WTC11 (cell line): ENCODE measurements at regions not wholly inside any gene's neighbourhood (a gene's known extent, or its start where the extent isn't known, plus 50 kb on each side); places are given as distances from the start of the nearest gene placed in this dataset.

Source experiments
- ATAC-seq: fragments of 200-7000 bp; cut with Tn5 transposase; 2 replicates; pipeline ENCODE4 v1.10.0; 2021; ENCODE audit warnings: mild to moderate bottlenecking, moderate library complexity
- CTCF ChIA-PET: fragments of 300-600 bp; sonication (Branson Sonifier 250); formaldehyde crosslinking; loops from one replicate; lab custom pipeline; 2021; ENCODE audit warnings: antibody characterized with exemption; lab: Charles Lee
- POLR2A ChIA-PET: fragments of 350-600 bp; sonication (Branson Sonifier 250); formaldehyde crosslinking; loops from one replicate; lab custom pipeline; 2021; ENCODE audit warnings: antibody characterized with exemption; lab: Charles Lee
- DNase-seq: peaks from one replicate; pipeline ENCODE4 v3.0.0; 2021; ENCODE audit warnings: low spot score
- H3K27ac Mint-ChIP-seq: 2 replicates; pipeline ENCODE4 v1.8.0; 2021; ENCODE audit warnings: mixed read lengths
- H3K27me3 Mint-ChIP-seq: 2 replicates; pipeline ENCODE4 v1.8.0; 2021; ENCODE audit warnings: low read depth, mild to moderate bottlenecking, moderate library complexity, mixed read lengths
- H3K36me3 Mint-ChIP-seq: 2 replicates; pipeline ENCODE4 v1.8.0; 2021; ENCODE audit warnings: mixed read lengths
- H3K4me1 Mint-ChIP-seq: 2 replicates; pipeline ENCODE4 v1.8.0; 2022; ENCODE audit warnings: mixed read lengths
- H3K4me3 Mint-ChIP-seq: 2 replicates; pipeline ENCODE4 v1.8.0; 2021; ENCODE audit warnings: mild to moderate bottlenecking, moderate library complexity, mixed read lengths
- H3K9me3 Mint-ChIP-seq: 2 replicates; pipeline ENCODE4 v1.8.0; 2021; ENCODE audit warnings: mixed read lengths
- CTCF ChIP-seq: fragments of 200-600 bp; IDR thresholded peaks from 2 replicates; pipeline ENCODE4 v1.8.0; 2022; ENCODE audit warnings: antibody characterized with exemption
- E2F4 ChIP-seq: sonication (generic); formaldehyde crosslinking; IDR thresholded peaks from 2 replicates; pipeline ENCODE4 v1.8.1; 2022; ENCODE audit warnings: low read depth, mild to moderate bottlenecking, moderate library complexity, missing genetic modification reagents, borderline replicate concordance
- E2F5 ChIP-seq: sonication (generic); formaldehyde crosslinking; IDR thresholded peaks from 2 replicates; pipeline ENCODE4 v1.8.1; 2022; ENCODE audit warnings: mild to moderate bottlenecking, moderate library complexity, missing genetic modification reagents
- EMX1 ChIP-seq: fragments of 250-450 bp; sonication (Bioruptor Pico); IDR thresholded peaks from 2 replicates; pipeline ENCODE4 v1.8.0; 2021; ENCODE audit warnings: mild to moderate bottlenecking
- GTF2I ChIP-seq: fragments of 250-450 bp; sonication (Bioruptor Pico); conservative IDR thresholded peaks from 2 replicates; pipeline ENCODE4 v1.4.0; 2021; ENCODE audit warnings: mild to moderate bottlenecking
- IRF1 ChIP-seq: sonication (generic); formaldehyde crosslinking; IDR thresholded peaks from 2 replicates; pipeline ENCODE4 v1.8.0; 2023; ENCODE audit warnings: missing genetic modification reagents
- MYBL2 ChIP-seq: sonication (generic); formaldehyde crosslinking; IDR thresholded peaks from 2 replicates; pipeline ENCODE4 v1.8.1; 2023; ENCODE audit warnings: mild to moderate bottlenecking, moderate library complexity, missing genetic modification reagents
- NFE2L1 ChIP-seq: sonication (generic); formaldehyde crosslinking; IDR thresholded peaks from 2 replicates; pipeline ENCODE4 v1.8.1; 2023; ENCODE audit warnings: missing genetic modification reagents
- PREB ChIP-seq: sonication (generic); formaldehyde crosslinking; IDR thresholded peaks from 2 replicates; pipeline ENCODE4 v1.8.1; 2022; ENCODE audit warnings: mild to moderate bottlenecking, missing genetic modification reagents, moderate library complexity, borderline replicate concordance
- ZNF263 ChIP-seq: sonication (generic); formaldehyde crosslinking; IDR thresholded peaks from 2 replicates; pipeline ENCODE4 v1.8.1; 2022; ENCODE audit warnings: low read depth, mild to moderate bottlenecking, moderate library complexity, missing genetic modification reagents
- ZNF281 ChIP-seq: sonication (generic); formaldehyde crosslinking; IDR thresholded peaks from 2 replicates; pipeline ENCODE4 v1.8.0; 2023; ENCODE audit warnings: mild to moderate bottlenecking, missing genetic modification reagents
- ZNF423 ChIP-seq: fragments of 250-450 bp; sonication (Bioruptor Pico); IDR thresholded peaks from 2 replicates; pipeline ENCODE4 v2.1.2; 2022; ENCODE audit warnings: mild to moderate bottlenecking, moderate library complexity
- ZNF532 ChIP-seq: fragments of 250-450 bp; sonication (Bioruptor Pico); IDR thresholded peaks from 2 replicates; pipeline ENCODE4 v1.9.0; 2021; ENCODE audit warnings: mild to moderate bottlenecking, borderline replicate concordance
- ZSCAN18 ChIP-seq: fragments of 250-450 bp; sonication (Bioruptor Pico); IDR thresholded peaks from 2 replicates; pipeline ENCODE4 v2.1.2; 2022; ENCODE audit warnings: mild to moderate bottlenecking, moderate library complexity

- H3K4me1 Mint-ChIP-seq = peaks cover 16% of the 10 kb centered on the region
- CTCF ChIA-PET = interaction anchor here (0.8 to 1.6 kb wide), 2 partner anchors 9 to 14 kb away, joined by 3 read pairs; no protein-coding TSS in a partner anchor
- no peaks in the 10 kb centered on the region for H3K27me3 Mint-ChIP-seq
- no peak for TF ChIP-seq E2F5
- TF ChIP-seq MYBL2 = no peak
- TF ChIP-seq E2F4 (CRISPR knock-in tag) = no peak
- TF ChIP-seq ZSCAN18 = no peak
- TF ChIP-seq ZNF532 (CRISPR knock-in tag) = no peak
- TF ChIP-seq EMX1 (CRISPR knock-in tag) = no peak
- TF ChIP-seq PREB = no peak
- no peak for TF ChIP-seq ZNF423 (CRISPR knock-in tag)
- no peak for TF ChIP-seq GTF2I (CRISPR knock-in tag)
- no peak for TF ChIP-seq IRF1 (CRISPR knock-in tag)
- no peak for TF ChIP-seq ZNF263 (CRISPR knock-in tag)
- POLR2A ChIA-PET = no interaction called here
- no peak overlapping the region for H3K27ac Mint-ChIP-seq
- no peak for DNase-seq
- no peaks in the 10 kb centered on the region for H3K9me3 Mint-ChIP-seq
- ATAC-seq = no peak
- H3K36me3 Mint-ChIP-seq = no peaks in the 10 kb centered on the region
- H3K4me3 Mint-ChIP-seq = no peak overlapping the region
These were observed 61.8 kb upstream of the ADA2 start for GRCh38 chr22:17281026-17281425.

GRCh38 chr22:17272511-17272991 lies 53.3 kb upstream of the ADA2 start:
- ATAC-seq = peak; percentile 83
- peak overlapping the region; percentile 98 for H3K27ac Mint-ChIP-seq

More at GRCh38 chr22:17272511-17272991, 53.3 kb upstream of the ADA2 start:
- peak; percentile 65 for DNase-seq
- CTCF ChIA-PET = interaction anchor here (0.7 to 5.3 kb wide), 25 partner anchors 9 to 470 kb away, joined by 3 to 50 read pairs (median 4); partner anchors contain the start of genes ADA2 and CECR2
- Mint-ChIP-seq H3K27me3 (no peaks in the 10 kb centered on the region), H3K4me1 (peaks cover 54% of the 10 kb centered on the region), H3K4me3 (peak overlapping the region; percentile 27; the same call in 1 of the 2 replicates), H3K36me3 (no peaks in the 10 kb centered on the region), H3K9me3 (no peaks in the 10 kb centered on the region)
- POLR2A ChIA-PET = interaction anchor here (0.5 to 1.4 kb wide), 5 partner anchors 14 to 200 kb away, joined by 3 to 10 read pairs (median 3); no protein-coding TSS in a partner anchor
- no peak for TF ChIP-seq CTCF
- 0 out of 2 replicates have a peak, but pooled peaks have one; percentile 37 for TF ChIP-seq NFE2L1
- TF ChIP-seq ZNF423 (CRISPR knock-in tag) = peak; percentile 57; the same call in 1 of the 2 replicates
- 0 out of 2 replicates have a peak, but pooled peaks have one; percentile 35 for TF ChIP-seq ZNF281 (CRISPR knock-in tag)
